HUES6 (cell line): ENCODE measurements at regions not wholly inside any gene's neighbourhood (a gene's known extent, or its start where the extent isn't known, plus 50 kb on each side); places are given as distances from the start of the nearest gene placed in this dataset.

Experiments used
- H3K27ac ChIP-seq: 2 replicates; pipeline ENCODE4 v1.7.0; 2013; ENCODE audit warnings: low read depth, mild to moderate bottlenecking, low read length, inconsistent platforms
- H3K27me3 ChIP-seq: 2 replicates; pipeline ENCODE4 v1.6.1; 2013; ENCODE audit warnings: low read length; ENCODE audit not compliant: control insufficient read depth, insufficient read depth
- H3K36me3 ChIP-seq: 2 replicates; pipeline ENCODE4 v1.6.1; 2013; ENCODE audit warnings: low read length; ENCODE audit not compliant: control insufficient read depth, insufficient read depth
- H3K4me1 ChIP-seq: 2 replicates; pipeline ENCODE4 v1.6.1; 2013; ENCODE audit warnings: low read length; ENCODE audit not compliant: control insufficient read depth, insufficient read depth
- H3K4me3 ChIP-seq: 2 replicates; pipeline ENCODE4 v1.5.1; 2013; ENCODE audit warnings: low read depth, low read length
- H3K9ac ChIP-seq: one replicate; pipeline ENCODE4 v1.6.1; 2013; ENCODE audit warnings: mild to moderate bottlenecking, low read length
- H3K9me3 ChIP-seq: 2 replicates; pipeline ENCODE4 v1.6.1; 2013; ENCODE audit warnings: low read depth, low read length; ENCODE audit not compliant: control insufficient read depth, insufficient read depth

- Histone ChIP-seq H3K4me3 (no peak overlapping the region), H3K27ac (no peak overlapping the region), H3K9me3 (no peaks in the 10 kb centered on the region), H3K4me1 (no peaks in the 10 kb centered on the region), H3K27me3 (no peaks in the 10 kb centered on the region), H3K9ac (no peak overlapping the region), H3K36me3 (no peaks in the 10 kb centered on the region)
These were observed 217.8 kb upstream of the TSHZ2 start for GRCh38 chr20:52754366-52754765.

DNA sequence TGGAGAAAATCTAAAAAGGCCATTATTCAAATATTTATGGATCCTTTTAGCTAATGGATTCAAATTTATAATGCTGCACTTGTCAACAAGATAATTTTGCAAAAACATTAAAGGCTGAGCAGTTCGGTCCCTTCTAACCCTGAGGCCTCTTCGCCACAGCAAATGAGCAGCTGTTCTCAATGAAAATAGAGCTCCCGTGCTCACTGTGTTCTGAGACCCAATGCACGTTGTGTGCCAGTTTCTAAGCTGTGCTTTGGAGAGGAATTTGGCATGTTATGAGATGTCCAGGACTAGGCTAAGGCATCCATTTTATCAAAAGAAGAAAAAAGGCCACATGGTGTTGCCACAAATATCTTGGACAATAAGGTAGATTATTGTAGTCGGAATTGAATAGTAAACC, 220.1 kb upstream of the TSHZ2 start:
- H3K9ac ChIP-seq = no peak overlapping the region
- H3K27ac ChIP-seq = no peak overlapping the region
- no peaks in the 10 kb centered on the region for H3K36me3 ChIP-seq
- no peaks in the 10 kb centered on the region for H3K27me3 ChIP-seq
- no peak overlapping the region for H3K4me3 ChIP-seq
- H3K4me1 ChIP-seq = no peaks in the 10 kb centered on the region
- no peaks in the 10 kb centered on the region for H3K9me3 ChIP-seq

GRCh38 chr20:52751571-52751970, 220.6 kb upstream of the TSHZ2 start:
- Histone ChIP-seq H3K4me1 (no peaks in the 10 kb centered on the region), H3K9ac (no peak overlapping the region), H3K4me3 (no peak overlapping the region), H3K27me3 (no peaks in the 10 kb centered on the region), H3K36me3 (no peaks in the 10 kb centered on the region), H3K27ac (no peak overlapping the region), H3K9me3 (no peaks in the 10 kb centered on the region)

DNA sequence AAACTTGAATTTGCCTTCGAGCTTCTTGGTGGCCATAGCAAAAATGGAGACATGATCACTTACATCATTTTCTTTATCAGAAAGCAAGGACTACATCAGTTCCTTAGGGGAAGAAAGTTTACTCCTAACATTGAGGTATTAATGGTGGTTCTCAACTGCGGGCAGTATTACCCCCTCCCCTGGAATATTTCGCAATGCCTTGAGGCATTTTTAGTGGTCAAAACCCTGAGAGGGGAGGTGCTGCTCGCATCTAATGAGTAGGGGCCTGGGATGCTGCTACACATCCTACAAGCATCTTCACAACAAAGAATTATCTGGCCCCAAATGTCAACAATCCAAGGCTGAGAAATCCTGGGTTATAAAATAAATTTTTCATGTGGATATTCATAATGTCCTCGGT, 222.2 kb upstream of the TSHZ2 start:
- Histone ChIP-seq H3K27me3 (no peaks in the 10 kb centered on the region), H3K9ac (no peak overlapping the region), H3K36me3 (no peaks in the 10 kb centered on the region), H3K4me3 (no peak overlapping the region), H3K9me3 (no peaks in the 10 kb centered on the region), H3K4me1 (peaks cover 6% of the 10 kb centered on the region; the same call in 1 of the 2 replicates), H3K27ac (no peak overlapping the region)

DNA sequence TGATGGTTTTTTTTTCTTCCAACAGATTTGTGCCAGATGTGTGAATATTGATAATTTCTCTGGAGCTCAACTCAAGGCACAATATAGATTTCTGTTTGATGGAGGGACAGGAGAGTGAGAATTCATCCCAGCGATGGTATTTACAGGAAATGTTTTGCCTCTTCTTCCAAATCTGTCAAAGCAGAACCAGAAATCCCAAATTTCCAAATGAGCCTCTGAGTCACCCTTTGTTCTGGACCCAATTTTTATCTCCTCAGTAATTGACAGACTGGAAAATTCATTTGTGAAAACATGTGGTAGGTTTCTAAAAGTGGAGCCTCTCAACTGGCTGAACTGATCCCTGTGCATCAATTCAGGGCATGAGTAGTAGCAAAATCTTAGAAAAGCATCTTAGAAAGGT, 223.2 kb upstream of the TSHZ2 start:
- no peaks in the 10 kb centered on the region for H3K27me3 ChIP-seq
- no peaks in the 10 kb centered on the region for H3K9me3 ChIP-seq
- H3K36me3 ChIP-seq = no peaks in the 10 kb centered on the region
- no peak overlapping the region for H3K27ac ChIP-seq
- H3K4me1 ChIP-seq = peaks cover 6% of the 10 kb centered on the region; the same call in 1 of the 2 replicates
- H3K4me3 ChIP-seq = no peak overlapping the region
- H3K9ac ChIP-seq = no peak overlapping the region

GRCh38 chr20:52748285-52748932, 223.7 kb upstream of the TSHZ2 start:
- no peaks in the 10 kb centered on the region for H3K36me3 ChIP-seq
- H3K27ac ChIP-seq = no peak overlapping the region
- peaks cover 6% of the 10 kb centered on the region; the same call in 1 of the 2 replicates for H3K4me1 ChIP-seq
- no peak overlapping the region for H3K9ac ChIP-seq
- H3K4me3 ChIP-seq = no peak overlapping the region
- H3K27me3 ChIP-seq = no peaks in the 10 kb centered on the region
- no peaks in the 10 kb centered on the region for H3K9me3 ChIP-seq

DNA sequence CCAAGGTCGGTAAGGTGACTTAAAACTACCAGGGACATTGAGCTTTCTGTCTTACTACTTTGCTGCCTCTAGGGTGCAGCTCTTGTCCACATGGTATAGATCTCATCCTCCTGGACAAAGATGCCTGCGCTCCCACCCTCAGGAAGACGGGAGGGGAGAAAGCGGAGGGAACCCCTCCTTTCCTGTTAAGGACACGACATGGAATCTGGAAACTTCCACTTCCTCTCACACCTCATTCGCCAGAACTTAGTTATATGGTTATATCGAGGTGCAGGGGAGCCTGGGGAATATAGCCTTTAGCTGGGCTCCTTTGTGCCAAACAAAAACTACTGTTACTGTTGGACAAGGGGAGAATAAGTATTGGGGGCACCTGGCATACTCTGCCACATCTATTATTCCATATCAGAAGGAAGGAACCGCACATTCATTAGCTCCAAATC, 224.3 kb upstream of the TSHZ2 start:
- Histone ChIP-seq H3K9ac (no peak overlapping the region), H3K4me1 (peaks cover 6% of the 10 kb centered on the region; the same call in 1 of the 2 replicates), H3K27me3 (0 out of 2 replicates have a peak, but pooled peaks cover 2% of the 10 kb centered on the region), H3K9me3 (no peaks in the 10 kb centered on the region), H3K4me3 (no peak overlapping the region), H3K27ac (no peak overlapping the region), H3K36me3 (no peaks in the 10 kb centered on the region)

DNA sequence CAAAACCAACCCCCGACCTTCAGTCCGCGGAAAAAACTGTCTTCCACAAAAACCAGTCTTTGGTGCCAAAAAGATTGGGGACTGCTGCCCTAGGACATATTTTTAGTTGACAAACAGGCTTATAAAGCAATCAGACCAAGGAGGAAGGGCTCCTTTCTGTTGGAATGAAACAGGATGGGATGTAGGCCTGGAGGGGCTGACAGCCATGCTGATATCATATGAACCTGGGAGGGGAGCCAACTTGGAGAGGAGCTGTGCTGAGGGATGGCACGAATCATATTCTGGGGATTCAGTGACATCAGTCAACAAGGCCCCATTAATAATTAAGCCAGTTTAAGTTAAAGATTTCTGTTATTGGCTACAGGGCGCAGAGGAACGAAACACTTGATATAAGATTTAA, 225.4 kb upstream of the TSHZ2 start:
- Histone ChIP-seq H3K36me3 (no peaks in the 10 kb centered on the region), H3K4me1 (peaks cover 6% of the 10 kb centered on the region; the same call in 1 of the 2 replicates), H3K4me3 (no peak overlapping the region), H3K27me3 (0 out of 2 replicates have a peak, but pooled peaks cover 4% of the 10 kb centered on the region), H3K9ac (no peak overlapping the region), H3K9me3 (no peaks in the 10 kb centered on the region), H3K27ac (no peak overlapping the region)

GRCh38 chr20:52746190-52746589, 226.0 kb upstream of the TSHZ2 start:
- H3K4me1 ChIP-seq = peaks cover 6% of the 10 kb centered on the region; the same call in 1 of the 2 replicates

GRCh38 chr20:52744441-52744840, 227.7 kb upstream of the TSHZ2 start:
- H3K4me3 ChIP-seq = no peak overlapping the region
- no peaks in the 10 kb centered on the region for H3K36me3 ChIP-seq
- H3K9me3 ChIP-seq = no peaks in the 10 kb centered on the region
- H3K4me1 ChIP-seq = peaks cover 6% of the 10 kb centered on the region; the same call in 1 of the 2 replicates
- 0 out of 2 replicates have a peak, but pooled peaks cover 7% of the 10 kb centered on the region for H3K27me3 ChIP-seq
- H3K9ac ChIP-seq = no peak overlapping the region
- no peak overlapping the region for H3K27ac ChIP-seq

More at GRCh38 chr20:52746190-52746589, 226.0 kb upstream of the TSHZ2 start:
- 0 out of 2 replicates have a peak, but pooled peaks cover 4% of the 10 kb centered on the region for H3K27me3 ChIP-seq
- no peaks in the 10 kb centered on the region for H3K36me3 ChIP-seq
- no peak overlapping the region for H3K9ac ChIP-seq
- H3K9me3 ChIP-seq = no peaks in the 10 kb centered on the region
- H3K27ac ChIP-seq = no peak overlapping the region
- no peak overlapping the region for H3K4me3 ChIP-seq

- no peak overlapping the region for H3K4me3 ChIP-seq
- H3K36me3 ChIP-seq = no peaks in the 10 kb centered on the region
- H3K27ac ChIP-seq = no peak overlapping the region
- H3K4me1 ChIP-seq = no peaks in the 10 kb centered on the region
- no peaks in the 10 kb centered on the region for H3K9me3 ChIP-seq
- no peak overlapping the region for H3K9ac ChIP-seq
- 0 out of 2 replicates have a peak, but pooled peaks cover 7% of the 10 kb centered on the region for H3K27me3 ChIP-seq
These were observed 234.1 kb upstream of the TSHZ2 start for GRCh38 chr20:52738081-52738480.
